ENCODE measurements at regions not wholly inside any gene's neighbourhood (a gene's known extent, or its start where the extent isn't known, plus 50 kb on each side); places are given as distances from the start of the nearest gene placed in this dataset.

DNA sequence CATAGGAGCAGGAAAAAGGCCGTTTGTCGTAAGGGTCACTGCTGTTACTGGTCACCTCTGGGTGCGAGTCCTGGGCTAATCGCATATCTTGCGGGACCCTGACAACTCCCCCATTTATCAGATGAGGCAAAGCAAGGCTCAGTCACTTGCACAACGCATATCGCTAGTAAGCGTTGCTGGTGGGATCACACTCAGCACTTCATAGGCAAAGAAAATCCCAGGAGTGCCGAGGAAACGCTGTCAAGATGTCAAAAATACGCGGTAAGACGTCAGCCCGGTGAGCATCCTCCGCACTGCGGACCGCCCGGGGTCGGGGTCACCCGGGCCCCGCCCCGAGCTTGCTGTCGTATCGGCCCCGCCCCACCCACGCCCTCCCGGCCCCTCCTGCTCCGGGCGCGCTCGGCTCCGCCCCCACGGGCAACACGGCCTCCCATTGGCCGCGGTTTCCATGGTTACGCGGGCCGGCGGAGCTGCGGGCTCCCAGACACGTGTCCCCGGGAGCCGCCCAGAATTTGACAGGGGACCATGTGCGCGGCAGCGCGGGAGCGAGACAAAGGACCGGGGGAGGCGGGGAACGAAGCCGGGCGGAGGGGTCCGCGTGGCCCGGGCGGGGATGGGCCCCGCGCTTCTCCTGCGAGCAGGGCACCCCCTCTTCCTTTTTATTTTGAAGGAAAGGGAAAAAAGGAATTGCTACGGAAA is 80.2 kb upstream of the IER5L start:
- Histone ChIP-seq H3K79me2 (ENCODE audit: insufficient read depth) (no peaks in the 10 kb centered on the region), H3K9ac (no peak overlapping the region)
- CTCF ChIA-PET: interaction anchor here (1.9 kb wide), 1 partner anchor 84 kb away, joined by 5 read pairs; no protein-coding TSS in a partner anchor

More for the DNA sequence above, 80.2 kb upstream of the IER5L start:
- Histone ChIP-seq H3K27ac (ENCODE audit: low read depth in 2 of 2, low read length in 1 of 2) (no peak overlapping the region), H3K27me3 (ENCODE audit: insufficient read depth) (no peaks in the 10 kb centered on the region), H3F3A (replicated peaks; ENCODE audit: insufficient read depth) (no peaks in the 10 kb centered on the region), H3K4me2 (peak overlapping the region; percentile 69), H4K20me1 (ENCODE audit: insufficient read depth) (no peaks in the 10 kb centered on the region), H2AFZ (ENCODE audit: low read depth) (peak overlapping the region; percentile 67), H3K4me1 (ENCODE audit: control insufficient read depth in 1 of 2, insufficient read depth in 2 of 2, low read depth in 1 of 2, low read length in 1 of 2) (peaks cover 0 to 11% of the 10 kb centered on the region in 2 experiments; a peak in 1 of 4 replicates), H3K4me3 (ENCODE audit: low read depth in 2 of 2, low read length in 1 of 2) (peak overlapping the region; percentile 27 to 33; a peak in 3 of 4 replicates), H3K36me3 (replicated peaks in 1 of 2; ENCODE audit: control insufficient read depth in 1 of 2, insufficient read depth in 2 of 2, low read length in 1 of 2) (no peaks in the 10 kb centered on the region), H3K9me2 (no peaks in the 10 kb centered on the region), H3K9me3 (no peaks in the 10 kb centered on the region)
- DNase-seq: peak; percentile 100
- POLR2A ChIA-PET: interaction anchor here (1.0 to 1.1 kb wide), 2 partner anchors 202 to 239 kb away, joined by 3 read pairs; no protein-coding TSS in a partner anchor
- 30% methylated on average over 25 of the region's 62 CpGs for WGBS (ENCODE audit: low lambda C conversion rate)
- TF ChIP-seq, protein P1, sequence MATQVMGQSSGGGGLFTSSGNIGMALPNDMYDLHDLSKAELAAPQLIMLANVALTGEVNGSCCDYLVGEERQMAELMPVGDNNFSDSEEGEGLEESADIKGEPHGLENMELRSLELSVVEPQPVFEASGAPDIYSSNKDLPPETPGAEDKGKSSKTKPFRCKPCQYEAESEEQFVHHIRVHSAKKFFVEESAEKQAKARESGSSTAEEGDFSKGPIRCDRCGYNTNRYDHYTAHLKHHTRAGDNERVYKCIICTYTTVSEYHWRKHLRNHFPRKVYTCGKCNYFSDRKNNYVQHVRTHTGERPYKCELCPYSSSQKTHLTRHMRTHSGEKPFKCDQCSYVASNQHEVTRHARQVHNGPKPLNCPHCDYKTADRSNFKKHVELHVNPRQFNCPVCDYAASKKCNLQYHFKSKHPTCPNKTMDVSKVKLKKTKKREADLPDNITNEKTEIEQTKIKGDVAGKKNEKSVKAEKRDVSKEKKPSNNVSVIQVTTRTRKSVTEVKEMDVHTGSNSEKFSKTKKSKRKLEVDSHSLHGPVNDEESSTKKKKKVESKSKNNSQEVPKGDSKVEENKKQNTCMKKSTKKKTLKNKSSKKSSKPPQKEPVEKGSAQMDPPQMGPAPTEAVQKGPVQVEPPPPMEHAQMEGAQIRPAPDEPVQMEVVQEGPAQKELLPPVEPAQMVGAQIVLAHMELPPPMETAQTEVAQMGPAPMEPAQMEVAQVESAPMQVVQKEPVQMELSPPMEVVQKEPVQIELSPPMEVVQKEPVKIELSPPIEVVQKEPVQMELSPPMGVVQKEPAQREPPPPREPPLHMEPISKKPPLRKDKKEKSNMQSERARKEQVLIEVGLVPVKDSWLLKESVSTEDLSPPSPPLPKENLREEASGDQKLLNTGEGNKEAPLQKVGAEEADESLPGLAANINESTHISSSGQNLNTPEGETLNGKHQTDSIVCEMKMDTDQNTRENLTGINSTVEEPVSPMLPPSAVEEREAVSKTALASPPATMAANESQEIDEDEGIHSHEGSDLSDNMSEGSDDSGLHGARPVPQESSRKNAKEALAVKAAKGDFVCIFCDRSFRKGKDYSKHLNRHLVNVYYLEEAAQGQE (IDR thresholded peaks at IDR 0.05; ENCODE audit: low read depth, low read length): peak; percentile 32; the same call in 1 of the 2 replicates
- TF ChIP-seq, protein P2, sequence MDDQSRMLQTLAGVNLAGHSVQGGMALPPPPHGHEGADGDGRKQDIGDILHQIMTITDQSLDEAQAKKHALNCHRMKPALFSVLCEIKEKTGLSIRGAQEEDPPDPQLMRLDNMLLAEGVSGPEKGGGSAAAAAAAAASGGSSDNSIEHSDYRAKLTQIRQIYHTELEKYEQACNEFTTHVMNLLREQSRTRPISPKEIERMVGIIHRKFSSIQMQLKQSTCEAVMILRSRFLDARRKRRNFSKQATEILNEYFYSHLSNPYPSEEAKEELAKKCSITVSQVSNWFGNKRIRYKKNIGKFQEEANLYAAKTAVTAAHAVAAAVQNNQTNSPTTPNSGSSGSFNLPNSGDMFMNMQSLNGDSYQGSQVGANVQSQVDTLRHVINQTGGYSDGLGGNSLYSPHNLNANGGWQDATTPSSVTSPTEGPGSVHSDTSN (IDR thresholded peaks at IDR 0.05): 0 out of 2 replicates have a peak, but pooled peaks have one; percentile 8
- TF ChIP-seq, protein P3, sequence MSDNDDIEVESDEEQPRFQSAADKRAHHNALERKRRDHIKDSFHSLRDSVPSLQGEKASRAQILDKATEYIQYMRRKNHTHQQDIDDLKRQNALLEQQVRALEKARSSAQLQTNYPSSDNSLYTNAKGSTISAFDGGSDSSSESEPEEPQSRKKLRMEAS (IDR thresholded peaks at IDR 0.05; ENCODE audit: low read depth): peak; percentile 99
- TF ChIP-seq, protein P4, sequence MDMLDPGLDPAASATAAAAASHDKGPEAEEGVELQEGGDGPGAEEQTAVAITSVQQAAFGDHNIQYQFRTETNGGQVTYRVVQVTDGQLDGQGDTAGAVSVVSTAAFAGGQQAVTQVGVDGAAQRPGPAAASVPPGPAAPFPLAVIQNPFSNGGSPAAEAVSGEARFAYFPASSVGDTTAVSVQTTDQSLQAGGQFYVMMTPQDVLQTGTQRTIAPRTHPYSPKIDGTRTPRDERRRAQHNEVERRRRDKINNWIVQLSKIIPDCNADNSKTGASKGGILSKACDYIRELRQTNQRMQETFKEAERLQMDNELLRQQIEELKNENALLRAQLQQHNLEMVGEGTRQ (IDR thresholded peaks at IDR 0.05; ENCODE audit: borderline replicate concordance, low read depth, low read length): no peak
- TF ChIP-seq, protein P5, sequence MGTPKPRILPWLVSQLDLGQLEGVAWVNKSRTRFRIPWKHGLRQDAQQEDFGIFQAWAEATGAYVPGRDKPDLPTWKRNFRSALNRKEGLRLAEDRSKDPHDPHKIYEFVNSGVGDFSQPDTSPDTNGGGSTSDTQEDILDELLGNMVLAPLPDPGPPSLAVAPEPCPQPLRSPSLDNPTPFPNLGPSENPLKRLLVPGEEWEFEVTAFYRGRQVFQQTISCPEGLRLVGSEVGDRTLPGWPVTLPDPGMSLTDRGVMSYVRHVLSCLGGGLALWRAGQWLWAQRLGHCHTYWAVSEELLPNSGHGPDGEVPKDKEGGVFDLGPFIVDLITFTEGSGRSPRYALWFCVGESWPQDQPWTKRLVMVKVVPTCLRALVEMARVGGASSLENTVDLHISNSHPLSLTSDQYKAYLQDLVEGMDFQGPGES (IDR thresholded peaks at IDR 0.05; ENCODE audit: low read depth, low read length): no peak
- TF ChIP-seq GATA2 (CRISPR knock-in tag; IDR thresholded peaks at IDR 0.05): no peak
- no peak for TF ChIP-seq TCF12 (IDR thresholded peaks at IDR 0.05)
- no peak for TF ChIP-seq FOXM1 (IDR thresholded peaks at IDR 0.05; ENCODE audit: low read depth)
- TF ChIP-seq GABPA (IDR thresholded peaks at IDR 0.05; ENCODE audit: low read depth): no peak
- TF ChIP-seq CHD2 (IDR thresholded peaks at IDR 0.05; ENCODE audit: low read length, partially characterized antibody): no peak
- no peak for TF ChIP-seq JUND (IDR thresholded peaks at IDR 0.05)
- TF ChIP-seq, protein P6, sequence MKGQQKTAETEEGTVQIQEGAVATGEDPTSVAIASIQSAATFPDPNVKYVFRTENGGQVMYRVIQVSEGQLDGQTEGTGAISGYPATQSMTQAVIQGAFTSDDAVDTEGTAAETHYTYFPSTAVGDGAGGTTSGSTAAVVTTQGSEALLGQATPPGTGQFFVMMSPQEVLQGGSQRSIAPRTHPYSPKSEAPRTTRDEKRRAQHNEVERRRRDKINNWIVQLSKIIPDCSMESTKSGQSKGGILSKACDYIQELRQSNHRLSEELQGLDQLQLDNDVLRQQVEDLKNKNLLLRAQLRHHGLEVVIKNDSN (IDR thresholded peaks at IDR 0.05; ENCODE audit: borderline replicate concordance, low read depth): peak; percentile 65; the same call in 1 of the 2 replicates
- TF ChIP-seq FOSL2 (IDR thresholded peaks at IDR 0.05; ENCODE audit: borderline replicate concordance, low read depth): no peak
- peak; percentile 100 for TF ChIP-seq MXI1 (IDR thresholded peaks at IDR 0.05; ENCODE audit: low read depth, low read length)
- no peak for TF ChIP-seq EP300 (IDR thresholded peaks at IDR 0.05; ENCODE audit: borderline replicate concordance in 1 of 2, low read depth in 1 of 2, low read length in 1 of 2)
- TF ChIP-seq ELF1 (IDR thresholded peaks at IDR 0.05): no peak
- no peak for TF ChIP-seq RFX5 (IDR thresholded peaks at IDR 0.05; ENCODE audit: low read length)
- TF ChIP-seq NFIC (IDR thresholded peaks at IDR 0.05; ENCODE audit: borderline replicate concordance): no peak
- TF ChIP-seq, protein P7, sequence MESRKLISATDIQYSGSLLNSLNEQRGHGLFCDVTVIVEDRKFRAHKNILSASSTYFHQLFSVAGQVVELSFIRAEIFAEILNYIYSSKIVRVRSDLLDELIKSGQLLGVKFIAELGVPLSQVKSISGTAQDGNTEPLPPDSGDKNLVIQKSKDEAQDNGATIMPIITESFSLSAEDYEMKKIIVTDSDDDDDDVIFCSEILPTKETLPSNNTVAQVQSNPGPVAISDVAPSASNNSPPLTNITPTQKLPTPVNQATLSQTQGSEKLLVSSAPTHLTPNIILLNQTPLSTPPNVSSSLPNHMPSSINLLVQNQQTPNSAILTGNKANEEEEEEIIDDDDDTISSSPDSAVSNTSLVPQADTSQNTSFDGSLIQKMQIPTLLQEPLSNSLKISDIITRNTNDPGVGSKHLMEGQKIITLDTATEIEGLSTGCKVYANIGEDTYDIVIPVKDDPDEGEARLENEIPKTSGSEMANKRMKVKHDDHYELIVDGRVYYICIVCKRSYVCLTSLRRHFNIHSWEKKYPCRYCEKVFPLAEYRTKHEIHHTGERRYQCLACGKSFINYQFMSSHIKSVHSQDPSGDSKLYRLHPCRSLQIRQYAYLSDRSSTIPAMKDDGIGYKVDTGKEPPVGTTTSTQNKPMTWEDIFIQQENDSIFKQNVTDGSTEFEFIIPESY (IDR thresholded peaks at IDR 0.05; ENCODE audit: borderline replicate concordance, low read depth): no peak
- TF ChIP-seq EZH2phosphoT487 (IDR thresholded peaks at IDR 0.05; ENCODE audit: borderline replicate concordance, low read depth): no peak
- TF ChIP-seq RCOR1 (IDR thresholded peaks at IDR 0.05; ENCODE audit: low read length): peak; percentile 36; the same call in 1 of the 2 replicates
- peak; percentile 97 for TF ChIP-seq SIN3A (IDR thresholded peaks at IDR 0.05; ENCODE audit: borderline replicate concordance, low read depth, low read length)
- TF ChIP-seq NRF1 (IDR thresholded peaks at IDR 0.05; ENCODE audit: low read depth, low read length): no peak
